ENCODE measurements at regions not wholly inside any gene's neighbourhood (a gene's known extent, or its start where the extent isn't known, plus 50 kb on each side); places are given as distances from the start of the nearest gene placed in this dataset.

GRCh38 chr2:226497146-226497909 lies 302.3 kb downstream of the IRS1 start:
- H3K27ac ChIP-seq = no peak overlapping the region
- TF ChIP-seq CTCF (IDR thresholded peaks at IDR 0.05) (no peak), POLR2AphosphoS5 (IDR thresholded peaks at IDR 0.05) (no peak), EP300 (IDR thresholded peaks at IDR 0.05) (no peak), POLR2A (IDR thresholded peaks at IDR 0.05) (no peak)
- DNase-seq (ENCODE audit: low spot score in 2 of 2) = no peak

GRCh38 chr2:226496273-226496550 lies 303.4 kb downstream of the IRS1 start:
- Histone ChIP-seq H3K4me3 (no peak overlapping the region), H3K4me1 (no peaks in the 10 kb centered on the region), H3K27ac (no peak overlapping the region), H3K36me3 (no peaks in the 10 kb centered on the region), H3K9me3 (no peaks in the 10 kb centered on the region), H3K27me3 (no peaks in the 10 kb centered on the region)
- 63% methylated on average over 2 of the region's 2 CpGs for WGBS
- DNase-seq (ENCODE audit: low spot score in 2 of 2) = no peak
- no peak for TF ChIP-seq POLR2A (IDR thresholded peaks at IDR 0.05)
- TF ChIP-seq POLR2AphosphoS5 (IDR thresholded peaks at IDR 0.05) = no peak
- no peak for TF ChIP-seq EP300 (IDR thresholded peaks at IDR 0.05)
- TF ChIP-seq CTCF (IDR thresholded peaks at IDR 0.05) = no peak

More at GRCh38 chr2:226497146-226497909, 302.3 kb downstream of the IRS1 start:
- Histone ChIP-seq H3K27me3 (no peaks in the 10 kb centered on the region), H3K36me3 (no peaks in the 10 kb centered on the region), H3K9me3 (no peaks in the 10 kb centered on the region), H3K4me1 (no peaks in the 10 kb centered on the region), H3K4me3 (no peak overlapping the region)
- WGBS = 76% methylated on average over 4 of the region's 4 CpGs

GRCh38 chr2:226495466-226496272 lies 304.0 kb downstream of the IRS1 start:
- H3K9me3 ChIP-seq = no peaks in the 10 kb centered on the region
- no peak overlapping the region for H3K4me3 ChIP-seq
- TF ChIP-seq CTCF (IDR thresholded peaks at IDR 0.05) (no peak), EP300 (IDR thresholded peaks at IDR 0.05) (no peak), POLR2A (IDR thresholded peaks at IDR 0.05) (no peak), POLR2AphosphoS5 (IDR thresholded peaks at IDR 0.05) (no peak)
- no peaks in the 10 kb centered on the region for H3K36me3 ChIP-seq
- no peak overlapping the region for H3K27ac ChIP-seq
- no peaks in the 10 kb centered on the region for H3K4me1 ChIP-seq
- 67% methylated on average over 9 of the region's 9 CpGs for WGBS
- H3K27me3 ChIP-seq = no peaks in the 10 kb centered on the region
- DNase-seq (ENCODE audit: low spot score in 2 of 2) = no peak

- H3K4me3 ChIP-seq = no peak overlapping the region
- no peak for DNase-seq (ENCODE audit: low spot score in 2 of 2)
- H3K36me3 ChIP-seq = no peaks in the 10 kb centered on the region
- no peaks in the 10 kb centered on the region for H3K27me3 ChIP-seq
- no peaks in the 10 kb centered on the region for H3K4me1 ChIP-seq
- TF ChIP-seq CTCF (IDR thresholded peaks at IDR 0.05) = no peak
- H3K9me3 ChIP-seq = no peaks in the 10 kb centered on the region
- WGBS = 56% methylated on average over 1 of the region's 1 CpG
- H3K27ac ChIP-seq = no peak overlapping the region
Observed at GRCh38 chr2:226491112-226491511, 308.5 kb downstream of the IRS1 start.

- no peaks in the 10 kb centered on the region for H3K27me3 ChIP-seq
- H3K4me1 ChIP-seq = no peaks in the 10 kb centered on the region
- no peak overlapping the region for H3K4me3 ChIP-seq
- no peak overlapping the region for H3K27ac ChIP-seq
- no peaks in the 10 kb centered on the region for H3K9me3 ChIP-seq
- WGBS = 74% methylated on average over 10 of the region's 10 CpGs
- H3K36me3 ChIP-seq = no peaks in the 10 kb centered on the region
- DNase-seq (ENCODE audit: low spot score in 2 of 2) = no peak
- TF ChIP-seq POLR2A (IDR thresholded peaks at IDR 0.05) = no peak
- no peak for TF ChIP-seq EP300 (IDR thresholded peaks at IDR 0.05)
- TF ChIP-seq CTCF (IDR thresholded peaks at IDR 0.05) = no peak
- no peak for TF ChIP-seq POLR2AphosphoS5 (IDR thresholded peaks at IDR 0.05)
Observed at GRCh38 chr2:226489775-226490541, 309.7 kb downstream of the IRS1 start.
